C4-2B (cell line): ENCODE measurements at regions not wholly inside any gene's neighbourhood (a gene's known extent, or its start where the extent isn't known, plus 50 kb on each side); places are given as distances from the start of the nearest gene placed in this dataset.

Experiments used
- CTCF ChIP-seq: fragments of 450-650 bp; conservative IDR thresholded peaks from 2 replicates; pipeline ENCODE4 v1.5.1; 2017; ENCODE audit warnings: mild to moderate bottlenecking
- ZFX ChIP-seq: fragments of 450-650 bp; IDR thresholded peaks from 2 replicates; pipeline ENCODE4 v1.6.1; 2017

GRCh38 chr1:99439433-99440075 lies 175.3 kb downstream of the PLPPR4 start:
- TF ChIP-seq CTCF, result no peak
- no peak for TF ChIP-seq ZFX
